ENCODE measurements at regions not wholly inside any gene's neighbourhood (a gene's known extent, or its start where the extent isn't known, plus 50 kb on each side); places are given as distances from the start of the nearest gene placed in this dataset.

DNA sequence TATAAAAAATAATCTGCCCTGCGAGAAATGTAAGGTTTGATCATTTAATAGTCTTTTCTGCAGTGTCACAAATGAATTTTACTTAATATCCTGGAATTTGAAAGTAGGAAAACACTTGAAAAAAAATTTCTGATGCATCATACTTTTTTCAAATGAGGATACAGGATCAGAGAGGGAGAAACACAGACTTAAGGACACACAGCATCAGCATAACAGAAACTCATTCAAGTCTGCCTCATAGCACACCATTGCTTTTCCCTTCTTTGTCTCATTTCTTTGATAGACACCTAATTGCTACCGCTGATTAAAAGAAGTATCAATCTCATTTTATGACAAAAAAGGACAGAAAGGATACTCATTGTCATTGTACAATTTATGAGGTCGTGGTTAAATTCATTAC lies 319.0 kb downstream of the TMEM114 start:
- DNase-seq (ENCODE audit: low spot score), result no peak

DNA sequence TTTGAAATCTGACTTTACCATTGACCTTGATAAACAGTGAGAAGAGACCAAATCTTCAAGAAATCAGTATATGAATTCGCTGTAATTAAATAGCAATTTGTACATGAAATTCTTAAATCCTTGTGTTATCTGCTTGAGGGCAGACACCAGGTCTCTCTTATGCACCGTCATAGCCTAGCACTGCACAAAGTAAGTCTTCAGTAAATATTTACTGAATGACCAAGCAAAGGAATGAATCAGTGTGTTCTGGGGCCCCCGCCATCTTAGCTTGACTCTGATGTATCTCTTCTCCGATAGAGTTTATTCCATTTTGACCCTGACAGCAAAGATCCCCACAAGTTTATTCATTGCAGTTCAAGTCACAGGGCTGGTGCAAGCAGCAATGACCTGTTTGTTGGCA lies 328.0 kb downstream of the TMEM114 start:
- no peak for DNase-seq (ENCODE audit: low spot score)

- DNase-seq (ENCODE audit: low spot score), result no peak
These were observed 330.2 kb downstream of the TMEM114 start for GRCh38 chr16:8260140-8260539.

- peak; percentile 11 for DNase-seq (ENCODE audit: low spot score)
These were observed 331.8 kb downstream of the TMEM114 start for GRCh38 chr16:8258523-8258922.

DNA sequence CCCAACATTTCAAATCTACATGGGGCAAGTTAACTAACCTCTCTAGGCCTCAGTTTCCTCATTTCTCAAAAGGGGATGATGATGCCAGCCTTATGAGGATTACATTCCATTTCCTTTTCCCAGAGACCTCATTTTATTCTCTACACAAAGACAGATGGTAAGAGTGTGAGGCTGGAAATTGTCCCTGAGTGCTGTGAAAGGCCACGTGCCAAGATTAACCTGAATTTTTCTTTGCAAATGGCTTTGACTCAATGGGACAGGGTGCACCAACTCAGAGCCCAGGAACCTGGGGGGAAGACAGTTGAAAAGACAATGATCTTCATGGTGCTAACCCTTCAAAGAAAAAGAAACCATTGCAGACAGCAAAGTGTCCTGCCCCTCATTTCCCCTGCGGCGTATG lies 332.8 kb downstream of the TMEM114 start:
- DNase-seq (ENCODE audit: low spot score), result no peak

- DNase-seq (ENCODE audit: low spot score), result no peak
These were observed 335.9 kb downstream of the TMEM114 start for GRCh38 chr16:8254405-8254804.

GRCh38 chr16:8253718-8254117 lies 336.6 kb downstream of the TMEM114 start:
- no peak for DNase-seq (ENCODE audit: low spot score)

DNA sequence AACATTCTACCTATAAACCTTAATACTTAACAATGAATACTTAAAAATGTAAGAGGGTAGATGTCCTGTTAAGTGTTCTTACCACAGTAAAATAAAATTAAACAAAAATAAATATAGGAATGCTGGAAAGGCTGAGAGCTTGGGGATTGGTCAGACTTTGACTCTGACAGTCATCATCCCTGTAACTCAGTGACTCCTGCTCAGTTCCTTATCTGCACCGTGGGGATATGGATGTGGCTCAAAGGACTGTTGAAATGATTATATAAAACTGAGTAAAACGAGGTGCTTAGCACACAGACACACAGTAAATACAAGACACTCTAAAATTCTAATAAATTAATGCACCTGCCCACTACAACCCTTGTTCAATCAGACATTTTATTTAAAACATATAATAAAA lies 338.6 kb downstream of the TMEM114 start:
- no peak for DNase-seq (ENCODE audit: low spot score)

DNA sequence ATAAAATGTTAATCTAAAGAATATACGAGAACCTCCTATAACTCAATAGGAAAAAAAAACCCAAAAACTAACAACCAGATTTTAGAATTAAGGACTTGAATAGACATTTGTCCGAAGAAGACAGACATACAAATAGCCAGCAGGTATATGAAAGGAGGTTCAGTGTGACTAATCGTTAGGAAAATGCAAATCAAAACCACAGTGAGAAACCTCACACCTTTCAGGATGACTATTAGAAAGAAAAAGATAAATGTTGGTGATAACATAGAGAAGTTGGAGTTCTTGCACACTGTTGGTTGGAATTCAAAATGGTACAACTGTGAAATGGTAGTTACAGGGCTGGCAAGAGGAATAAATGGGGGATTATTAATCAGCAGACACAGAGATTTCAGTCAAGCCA lies 339.0 kb downstream of the TMEM114 start:
- no peak for DNase-seq (ENCODE audit: low spot score)

- DNase-seq (ENCODE audit: low spot score), result no peak
These were observed 342.3 kb downstream of the TMEM114 start for GRCh38 chr16:8247993-8248392.

GRCh38 chr16:8243981-8244380 lies 346.3 kb downstream of the TMEM114 start:
- no peak for DNase-seq (ENCODE audit: low spot score)

DNA sequence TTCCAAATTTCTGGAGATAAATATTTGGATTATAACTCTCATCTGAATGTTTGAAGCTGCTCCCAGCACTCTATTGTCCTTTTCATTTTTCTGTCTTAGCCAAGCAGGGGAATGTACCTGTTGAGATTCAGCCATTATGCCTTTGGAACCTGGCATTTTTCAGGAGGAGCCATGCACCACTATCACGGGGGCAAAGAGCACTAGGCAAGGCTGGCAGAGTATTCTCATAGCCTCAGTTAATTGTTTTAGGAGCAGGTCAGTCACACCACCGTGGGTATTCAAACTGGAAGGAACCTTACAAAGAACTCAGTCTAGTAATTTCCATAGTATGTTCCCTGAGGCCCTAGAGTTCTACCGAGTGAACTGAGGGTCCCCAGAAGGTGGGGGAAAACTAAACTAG lies 348.9 kb downstream of the TMEM114 start:
- no peak for DNase-seq (ENCODE audit: low spot score)

- no peak for DNase-seq (ENCODE audit: low spot score)
These were observed 350.9 kb downstream of the TMEM114 start for GRCh38 chr16:8239443-8239842.

DNA sequence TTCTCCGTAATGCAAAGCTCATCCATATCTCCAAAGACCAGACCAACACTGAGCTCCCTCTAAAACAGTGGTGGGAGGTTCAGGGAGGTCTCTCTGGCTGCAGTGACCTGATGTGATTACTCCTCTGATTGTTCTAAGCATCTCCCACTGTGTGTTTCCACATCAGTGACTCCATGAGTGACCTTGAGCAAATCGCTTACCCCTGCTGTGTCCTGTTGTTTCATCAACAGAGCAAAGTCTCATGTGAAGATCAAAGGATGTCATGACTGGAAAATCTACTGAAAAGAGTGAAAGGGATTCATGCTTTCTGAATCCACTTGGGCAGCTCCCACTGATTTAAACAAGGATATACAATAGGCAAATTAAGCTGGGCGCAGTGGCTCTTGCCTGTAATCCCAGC lies 352.9 kb downstream of the TMEM114 start:
- DNase-seq (ENCODE audit: low spot score), result no peak

DNA sequence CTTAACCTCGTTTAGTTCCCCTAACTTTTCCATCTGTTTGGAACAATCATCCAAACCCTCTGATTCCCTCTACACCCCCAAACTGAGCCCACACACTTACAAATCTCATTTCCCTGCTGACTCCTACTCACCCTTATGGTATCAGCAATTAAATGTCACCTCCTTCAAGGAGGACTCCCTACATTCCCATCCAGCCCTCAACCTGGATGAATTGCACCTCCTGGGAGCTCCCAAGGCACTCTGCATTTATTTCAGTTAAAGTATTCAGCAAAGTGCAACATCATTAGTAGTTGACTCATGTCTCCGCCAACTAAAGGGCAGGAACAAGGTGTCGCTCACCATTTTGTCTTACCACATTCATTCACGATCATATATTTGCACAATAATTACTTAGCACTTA lies 353.5 kb downstream of the TMEM114 start:
- no peak for DNase-seq (ENCODE audit: low spot score)

DNA sequence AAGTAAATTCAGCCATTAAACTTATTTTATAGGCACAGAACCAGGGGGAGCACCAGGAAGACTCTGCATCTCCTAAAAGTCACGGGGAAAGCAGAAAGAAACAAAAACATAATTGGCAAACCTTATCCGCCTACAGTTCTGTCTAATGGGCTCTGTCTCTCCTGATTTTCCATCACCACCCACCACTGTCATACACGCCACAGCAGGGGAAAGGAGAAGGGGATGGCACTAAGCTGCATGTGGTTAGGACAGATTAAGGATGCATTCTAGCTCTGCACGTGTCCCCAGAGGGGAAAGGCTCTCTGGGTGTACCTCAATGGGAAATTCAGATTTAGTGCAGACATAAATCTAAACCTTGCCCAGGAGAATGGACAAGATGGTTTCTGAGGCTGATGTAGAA lies 359.8 kb downstream of the TMEM114 start:
- no peak for DNase-seq (ENCODE audit: low spot score)

DNA sequence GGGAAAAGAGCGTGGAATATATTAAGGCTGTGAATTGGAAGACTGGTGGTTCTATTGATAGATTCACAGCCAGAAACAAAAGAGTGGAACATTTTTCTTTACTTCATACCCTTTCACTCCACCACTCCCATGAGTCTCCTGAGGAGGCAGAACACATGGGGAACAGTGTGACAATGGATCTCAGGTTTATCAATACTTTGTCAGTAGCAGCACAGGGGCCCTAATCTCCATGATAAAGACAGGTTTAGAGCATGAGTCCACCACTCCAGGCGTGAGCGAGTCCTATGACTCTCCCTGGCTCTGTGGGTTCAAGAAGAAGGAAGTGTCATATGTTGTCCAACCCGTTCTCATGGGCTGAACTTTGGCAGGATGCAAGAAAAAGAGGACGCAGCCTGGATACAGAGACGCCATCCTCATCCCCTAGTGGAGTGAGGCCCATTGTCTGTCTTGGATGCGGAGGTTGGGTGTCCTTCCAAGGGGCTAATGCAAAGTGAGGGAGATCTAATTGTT lies 361.2 kb downstream of the TMEM114 start:
- DNase-seq (ENCODE audit: low spot score), result peak; percentile 7

DNA sequence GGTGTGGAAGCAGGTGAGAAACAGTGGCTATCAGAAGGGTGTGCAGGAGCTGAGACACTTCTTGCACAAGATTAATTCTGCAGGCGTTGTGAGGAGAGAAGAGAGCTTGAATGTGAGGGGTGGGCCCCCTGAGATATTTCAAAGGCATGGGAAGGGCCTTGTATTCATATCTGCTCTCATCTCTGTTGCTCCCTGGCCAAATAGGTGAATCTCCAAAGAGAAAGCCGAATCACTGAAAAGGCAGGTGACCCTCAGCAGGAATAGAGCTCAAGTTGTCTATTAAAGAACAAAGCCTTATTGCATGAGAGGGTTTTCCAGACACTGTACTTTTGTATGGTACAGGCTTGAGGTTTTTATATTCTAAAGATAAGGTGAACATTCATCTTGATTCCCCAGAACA lies 373.1 kb downstream of the TMEM114 start:
- no peak for DNase-seq (ENCODE audit: low spot score)

- no peak for DNase-seq (ENCODE audit: low spot score)
These were observed 385.5 kb downstream of the TMEM114 start for GRCh38 chr16:8204769-8205168.

DNA sequence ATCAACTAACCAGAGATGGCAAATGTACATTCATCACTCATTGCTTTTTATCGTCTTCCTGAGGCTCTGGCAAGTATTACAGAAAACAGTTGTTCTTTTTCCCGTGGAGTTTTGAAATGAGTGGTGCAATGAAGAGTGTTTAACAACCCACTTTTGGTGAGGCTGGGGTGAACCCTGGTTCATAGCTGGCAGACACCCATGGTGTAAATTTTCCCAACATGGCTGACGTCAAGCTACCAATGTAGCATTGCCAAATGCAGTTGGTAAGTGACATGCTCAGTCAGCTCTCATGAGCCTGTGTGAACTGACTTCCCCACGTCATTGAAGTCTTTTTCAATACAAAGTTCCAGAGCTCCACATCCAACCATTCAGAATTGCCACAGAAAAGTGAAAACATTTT lies 386.2 kb downstream of the TMEM114 start:
- no peak for DNase-seq (ENCODE audit: low spot score)

DNA sequence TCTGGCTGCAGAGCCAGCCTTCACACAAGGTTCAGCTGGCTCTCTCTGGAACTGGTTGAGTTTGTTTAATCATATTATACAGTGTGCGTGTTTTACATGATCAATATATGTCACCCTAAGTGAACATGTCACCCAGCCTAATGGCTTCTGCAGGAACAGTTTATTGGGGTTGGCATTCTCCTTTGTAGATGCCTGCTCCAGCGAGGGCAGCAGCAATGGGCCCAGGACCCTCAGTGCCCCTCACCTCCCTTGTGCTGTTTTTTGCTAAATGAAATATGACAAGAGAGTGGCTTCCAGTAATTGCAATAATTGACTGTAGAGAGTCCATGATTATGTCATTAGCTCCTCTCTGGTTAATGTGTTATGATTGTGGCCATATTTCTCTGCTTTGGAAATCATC lies 387.2 kb downstream of the TMEM114 start:
- no peak for DNase-seq (ENCODE audit: low spot score)

DNA sequence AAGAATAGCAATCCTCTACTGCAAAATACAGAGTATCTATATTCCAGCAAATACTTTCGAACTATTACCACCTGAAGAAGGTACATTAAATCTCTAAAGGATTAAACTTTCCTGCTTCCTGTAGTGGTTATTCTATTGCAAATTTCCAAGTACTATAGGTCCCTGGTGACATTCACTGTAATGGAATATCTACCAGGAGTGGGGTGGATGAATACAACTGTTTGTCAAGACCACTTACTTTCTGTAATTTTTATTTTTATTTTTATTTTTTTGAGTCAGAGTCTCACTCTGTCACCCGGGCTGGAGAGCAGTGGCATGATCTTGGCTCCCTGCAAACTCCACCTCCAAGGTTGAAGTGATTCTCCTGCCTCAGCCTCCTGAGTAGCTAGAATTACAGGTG lies 389.5 kb downstream of the TMEM114 start:
- DNase-seq (ENCODE audit: low spot score), result no peak

DNA sequence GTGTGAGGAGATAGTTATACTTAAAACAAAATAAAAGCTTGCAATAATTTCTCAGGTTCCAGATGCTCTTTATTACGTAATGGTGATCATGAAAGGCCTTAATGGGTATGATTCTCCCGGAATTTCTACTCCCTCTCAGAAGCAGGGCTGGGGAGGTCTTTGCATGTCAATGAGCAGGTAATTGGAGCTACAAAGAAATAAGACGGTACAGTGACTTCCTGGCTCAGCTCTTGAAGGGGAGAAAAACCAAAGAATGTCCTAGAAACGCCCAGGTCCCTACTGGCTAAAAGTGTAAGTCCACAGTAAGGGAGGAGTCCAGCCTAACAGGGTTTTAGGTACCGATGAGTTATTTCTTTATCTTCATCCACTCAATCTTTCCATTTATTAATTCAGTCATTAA lies 390.9 kb downstream of the TMEM114 start:
- DNase-seq (ENCODE audit: low spot score), result peak; percentile 23

DNA sequence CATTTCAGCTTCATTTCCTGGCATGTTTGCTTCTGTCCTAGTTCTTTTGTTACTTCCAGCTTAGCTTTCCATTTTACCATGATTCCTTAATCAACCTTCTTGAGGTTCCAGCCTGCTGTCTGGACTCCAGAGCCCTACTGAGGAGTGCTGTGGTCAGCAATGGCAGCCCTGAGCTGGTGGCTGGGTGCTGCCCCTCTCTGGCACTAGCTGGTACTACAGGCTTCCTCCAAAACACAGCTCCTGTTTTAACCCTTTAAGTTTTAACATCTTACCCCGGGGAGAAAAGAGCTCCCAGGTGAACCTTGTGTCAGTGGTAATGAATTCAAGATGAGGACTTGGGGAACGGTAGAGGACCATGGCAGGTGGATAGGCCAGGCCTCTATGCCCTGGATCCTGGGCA lies 395.5 kb downstream of the TMEM114 start:
- peak; percentile 65 for DNase-seq (ENCODE audit: low spot score)

DNA sequence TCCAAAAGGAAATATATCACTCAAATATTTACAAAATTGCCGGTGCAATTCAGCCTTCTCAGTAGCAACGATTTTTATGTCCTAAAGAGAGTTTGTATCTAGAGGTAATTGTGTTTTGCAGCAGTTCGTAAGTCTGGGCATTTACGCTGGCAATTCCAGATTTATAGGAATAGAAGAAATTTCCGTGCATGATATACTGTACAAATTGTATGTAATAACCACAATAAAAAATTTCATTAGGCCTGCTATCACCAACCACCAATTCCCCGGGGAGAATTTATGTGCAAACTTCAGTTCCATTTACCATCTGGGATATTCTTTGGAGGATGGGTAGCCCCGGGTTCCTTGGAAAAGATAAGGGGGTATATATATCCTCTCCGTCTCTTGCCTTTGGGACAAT lies 401.5 kb downstream of the TMEM114 start:
- DNase-seq (ENCODE audit: low spot score), result no peak

All from iPS-NIHi11 (cell line).